ENCODE measurements at regions not wholly inside any gene's neighbourhood (a gene's known extent, or its start where the extent isn't known, plus 50 kb on each side); places are given as distances from the start of the nearest gene placed in this dataset.
"Not testable (repeated sequence)": the region's sequence is repeated elsewhere in the genome, so short reads cannot be mapped to it uniquely, and the experiment has no call there.

- Histone ChIP-seq H3K27ac (no peak overlapping the region), H3K4me3 (no peak overlapping the region)
Measured at GRCh38 chr10:94122211-94122610, 128.5 kb downstream of the PLCE1 start.

GRCh38 chr10:94123258-94123995 lies 129.7 kb downstream of the PLCE1 start:
- Histone ChIP-seq H3K27ac (peak overlapping the region in 1 of 21 experiments; percentile 25), H3K4me3 (no peak overlapping the region)

GRCh38 chr10:94124147-94124546 lies 130.4 kb downstream of the PLCE1 start:
- not testable (repeated sequence) for H3K4me3 ChIP-seq, H3K27ac ChIP-seq

GRCh38 chr10:94125268-94125667 lies 131.5 kb downstream of the PLCE1 start:
- not testable (repeated sequence) for H3K4me3 ChIP-seq, H3K27ac ChIP-seq

GRCh38 chr10:94125856-94126255 lies 132.1 kb downstream of the PLCE1 start:
- H3K27ac ChIP-seq: no peak overlapping the region
- no peak overlapping the region for H3K4me3 ChIP-seq

GRCh38 chr10:94129393-94130130 lies 135.8 kb downstream of the PLCE1 start:
- Histone ChIP-seq H3K27ac (no peak overlapping the region), H3K4me3 (no peak overlapping the region)

GRCh38 chr10:94131885-94132284 lies 138.2 kb downstream of the PLCE1 start:
- no peak overlapping the region for H3K4me3 ChIP-seq

GRCh38 chr10:94133239-94133638 lies 139.5 kb downstream of the PLCE1 start:
- no peak overlapping the region for H3K27ac ChIP-seq

More at GRCh38 chr10:94131885-94132284, 138.2 kb downstream of the PLCE1 start:
- H3K27ac ChIP-seq: no peak overlapping the region

GRCh38 chr10:94137747-94138146 lies 144.0 kb downstream of the PLCE1 start:
- Histone ChIP-seq H3K4me3 (no peak overlapping the region), H3K27ac (no peak overlapping the region)

More at GRCh38 chr10:94133239-94133638, 139.5 kb downstream of the PLCE1 start:
- no peak overlapping the region for H3K4me3 ChIP-seq

GRCh38 chr10:94138391-94138790 lies 144.7 kb downstream of the PLCE1 start:
- Histone ChIP-seq H3K4me3 (no peak overlapping the region), H3K27ac (no peak overlapping the region)

- no peak overlapping the region for H3K27ac ChIP-seq
- H3K4me3 ChIP-seq: no peak overlapping the region
Measured at GRCh38 chr10:94143261-94143660, 149.5 kb downstream of the PLCE1 start.

- Histone ChIP-seq H3K4me3 (no peak overlapping the region), H3K27ac (no peak overlapping the region)
Measured at GRCh38 chr10:94146313-94146712, 152.6 kb downstream of the PLCE1 start.

GRCh38 chr10:94146746-94147145 lies 153.0 kb downstream of the PLCE1 start:
- Histone ChIP-seq H3K4me3 (no peak overlapping the region), H3K27ac (no peak overlapping the region)

GRCh38 chr10:94149702-94150101 lies 156.0 kb downstream of the PLCE1 start:
- Histone ChIP-seq H3K27ac (no peak overlapping the region), H3K4me3 (no peak overlapping the region)

GRCh38 chr10:94150541-94151184 lies 156.9 kb downstream of the PLCE1 start:
- no peak overlapping the region for H3K4me3 ChIP-seq
- H3K27ac ChIP-seq: no peak overlapping the region

GRCh38 chr10:94155722-94156271 lies 162.1 kb downstream of the PLCE1 start:
- no peak overlapping the region for H3K27ac ChIP-seq
- no peak overlapping the region for H3K4me3 ChIP-seq

- no peak overlapping the region for H3K4me3 ChIP-seq
- H3K27ac ChIP-seq: no peak overlapping the region
Measured at GRCh38 chr10:94156453-94156852, 162.7 kb downstream of the PLCE1 start.

GRCh38 chr10:94165158-94165611 lies 171.5 kb downstream of the PLCE1 start:
- not testable (repeated sequence) for H3K4me3 ChIP-seq, H3K27ac ChIP-seq

- no peak overlapping the region for H3K4me3 ChIP-seq
- no peak overlapping the region for H3K27ac ChIP-seq
Measured at GRCh38 chr10:94172332-94172731, 178.6 kb downstream of the PLCE1 start.

GRCh38 chr10:94173594-94173993 lies 179.9 kb downstream of the PLCE1 start:
- H3K27ac ChIP-seq: no peak overlapping the region
- no peak overlapping the region for H3K4me3 ChIP-seq

Measured in skin epidermis (tissue), 12 donors.